Endothelial cell (in vitro differentiated cells): ENCODE measurements at regions not wholly inside any gene's neighbourhood (a gene's known extent, or its start where the extent isn't known, plus 50 kb on each side); places are given as distances from the start of the nearest gene placed in this dataset.

Source experiments
- DNase-seq: peaks from one replicate; pipeline ENCODE4 v3.0.0; 2021; ENCODE audit warnings: low spot score
- H3K27ac Mint-ChIP-seq: one replicate; pipeline ENCODE4 v1.8.0; 2021; ENCODE audit warnings: mixed read lengths, inconsistent platforms; ENCODE audit not compliant: unreplicated experiment
- H3K27me3 Mint-ChIP-seq: one replicate; pipeline ENCODE4 v1.8.0; 2021; ENCODE audit warnings: mild to moderate bottlenecking, moderate library complexity, mixed read lengths, inconsistent platforms; ENCODE audit not compliant: unreplicated experiment
- H3K36me3 Mint-ChIP-seq: one replicate; pipeline ENCODE4 v1.8.0; 2021; ENCODE audit warnings: mild to moderate bottlenecking, low read depth, mixed read lengths, inconsistent platforms; ENCODE audit not compliant: unreplicated experiment
- H3K4me1 Mint-ChIP-seq: one replicate; pipeline ENCODE4 v1.8.0; 2021; ENCODE audit warnings: mild to moderate bottlenecking, mixed read lengths, inconsistent platforms; ENCODE audit not compliant: unreplicated experiment
- H3K4me3 Mint-ChIP-seq: one replicate; pipeline ENCODE4 v1.8.0; 2021; ENCODE audit warnings: mild to moderate bottlenecking, mixed read lengths, inconsistent platforms; ENCODE audit not compliant: unreplicated experiment
- H3K9me3 Mint-ChIP-seq: one replicate; pipeline ENCODE4 v1.8.0; 2021; ENCODE audit warnings: mixed read lengths, inconsistent platforms; ENCODE audit not compliant: unreplicated experiment
- CTCF ChIP-seq: fragments of 200-600 bp; sonication (generic); IDR thresholded peaks from one replicate; pipeline ENCODE4 v1.5.0; 2021; ENCODE audit warnings: antibody characterized with exemption; ENCODE audit not compliant: unreplicated experiment

- Mint-ChIP-seq H3K27me3 (peaks cover 1% of the 10 kb centered on the region), H3K9me3 (no peaks in the 10 kb centered on the region), H3K4me3 (no peak overlapping the region), H3K36me3 (no peaks in the 10 kb centered on the region), H3K4me1 (no peaks in the 10 kb centered on the region), H3K27ac (no peak overlapping the region)
- DNase-seq = no peak
- TF ChIP-seq CTCF = no peak
Observed at GRCh38 chr14:84856751-84857534, 673.0 kb upstream of the FLRT2 start.

- TF ChIP-seq CTCF = no peak
- DNase-seq = no peak
- H3K4me3 Mint-ChIP-seq = no peak overlapping the region
- H3K36me3 Mint-ChIP-seq = no peaks in the 10 kb centered on the region
- H3K27me3 Mint-ChIP-seq = peaks cover 1% of the 10 kb centered on the region
- H3K4me1 Mint-ChIP-seq = no peaks in the 10 kb centered on the region
- H3K27ac Mint-ChIP-seq = no peak overlapping the region
- H3K9me3 Mint-ChIP-seq = no peaks in the 10 kb centered on the region
Observed at GRCh38 chr14:84857571-84857970, 672.4 kb upstream of the FLRT2 start.

GRCh38 chr14:84859116-84859515, 670.8 kb upstream of the FLRT2 start:
- Mint-ChIP-seq H3K27me3 (peaks cover 1% of the 10 kb centered on the region), H3K27ac (no peak overlapping the region), H3K4me3 (no peak overlapping the region), H3K9me3 (no peaks in the 10 kb centered on the region), H3K4me1 (no peaks in the 10 kb centered on the region), H3K36me3 (no peaks in the 10 kb centered on the region)
- TF ChIP-seq CTCF = no peak
- no peak for DNase-seq

- DNase-seq = no peak
Observed at GRCh38 chr14:84864548-84865271, 665.2 kb upstream of the FLRT2 start.

More at GRCh38 chr14:84864548-84865271, 665.2 kb upstream of the FLRT2 start:
- Mint-ChIP-seq H3K4me3 (no peak overlapping the region), H3K36me3 (no peaks in the 10 kb centered on the region), H3K27ac (no peak overlapping the region), H3K9me3 (no peaks in the 10 kb centered on the region), H3K27me3 (peaks cover 1% of the 10 kb centered on the region), H3K4me1 (no peaks in the 10 kb centered on the region)
- no peak for TF ChIP-seq CTCF
